ENCODE measurements at regions not wholly inside any gene's neighbourhood (a gene's known extent, or its start where the extent isn't known, plus 50 kb on each side); places are given as distances from the start of the nearest gene placed in this dataset.

DNA sequence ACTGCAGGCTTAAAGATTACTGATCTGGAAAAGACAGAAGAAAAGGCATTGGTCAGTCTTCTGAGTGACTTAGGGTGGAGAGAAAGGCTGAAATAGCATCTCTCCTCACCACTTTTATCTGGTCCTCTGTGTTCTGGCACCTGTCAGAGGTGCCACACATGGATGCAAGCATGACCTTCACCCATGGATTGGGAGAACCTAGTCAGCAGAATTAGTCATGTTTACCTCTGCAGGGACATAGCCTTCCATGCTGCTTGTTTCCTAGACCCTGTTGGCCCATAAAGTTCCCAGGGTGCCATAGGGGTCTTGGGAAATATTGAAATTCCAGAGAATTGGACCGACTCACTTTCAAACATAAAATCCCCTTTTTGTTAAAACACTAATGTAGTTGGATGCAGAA lies 98.4 kb upstream of the KDM5D start:
- no peak for TF ChIP-seq EZH2 (IDR thresholded peaks at IDR 0.05; ENCODE audit: insufficient read depth, poor library complexity, severe bottlenecking)
- no peak for TF ChIP-seq EZH2phosphoT487 (IDR thresholded peaks at IDR 0.05; ENCODE audit: insufficient read depth, low read depth)
